ENCODE measurements at regions not wholly inside any gene's neighbourhood (a gene's known extent, or its start where the extent isn't known, plus 50 kb on each side); places are given as distances from the start of the nearest gene placed in this dataset.

- TF ChIP-seq POLR2AphosphoS5 (IDR thresholded peaks at IDR 0.05; ENCODE audit: borderline replicate concordance, low read depth, low read length) (no peak), EZH2 (IDR thresholded peaks at IDR 0.05) (no peak), FOXP2 (optimal IDR thresholded peaks at IDR 0.05; ENCODE audit: control extremely low read depth, extremely low read length, insufficient read depth) (no peak)
Measured at GRCh38 chr12:124637163-124637562, 69.8 kb upstream of the NCOR2 start.

Data from SK-N-MC (cell line).